IPS DF 4.7 (cell line): ENCODE measurements at regions not wholly inside any gene's neighbourhood (a gene's known extent, or its start where the extent isn't known, plus 50 kb on each side); places are given as distances from the start of the nearest gene placed in this dataset.

ENCODE experiments used
- DNase-seq: peaks from one replicate; pipeline ENCODE4 v3.0.0-alpha.2; 2013; ENCODE audit warnings: low spot score; ENCODE audit errors: extremely low read depth

- DNase-seq, result no peak
These were observed 199.5 kb upstream of the SALL3 start for GRCh38 chr18:78779996-78780718.

DNA sequence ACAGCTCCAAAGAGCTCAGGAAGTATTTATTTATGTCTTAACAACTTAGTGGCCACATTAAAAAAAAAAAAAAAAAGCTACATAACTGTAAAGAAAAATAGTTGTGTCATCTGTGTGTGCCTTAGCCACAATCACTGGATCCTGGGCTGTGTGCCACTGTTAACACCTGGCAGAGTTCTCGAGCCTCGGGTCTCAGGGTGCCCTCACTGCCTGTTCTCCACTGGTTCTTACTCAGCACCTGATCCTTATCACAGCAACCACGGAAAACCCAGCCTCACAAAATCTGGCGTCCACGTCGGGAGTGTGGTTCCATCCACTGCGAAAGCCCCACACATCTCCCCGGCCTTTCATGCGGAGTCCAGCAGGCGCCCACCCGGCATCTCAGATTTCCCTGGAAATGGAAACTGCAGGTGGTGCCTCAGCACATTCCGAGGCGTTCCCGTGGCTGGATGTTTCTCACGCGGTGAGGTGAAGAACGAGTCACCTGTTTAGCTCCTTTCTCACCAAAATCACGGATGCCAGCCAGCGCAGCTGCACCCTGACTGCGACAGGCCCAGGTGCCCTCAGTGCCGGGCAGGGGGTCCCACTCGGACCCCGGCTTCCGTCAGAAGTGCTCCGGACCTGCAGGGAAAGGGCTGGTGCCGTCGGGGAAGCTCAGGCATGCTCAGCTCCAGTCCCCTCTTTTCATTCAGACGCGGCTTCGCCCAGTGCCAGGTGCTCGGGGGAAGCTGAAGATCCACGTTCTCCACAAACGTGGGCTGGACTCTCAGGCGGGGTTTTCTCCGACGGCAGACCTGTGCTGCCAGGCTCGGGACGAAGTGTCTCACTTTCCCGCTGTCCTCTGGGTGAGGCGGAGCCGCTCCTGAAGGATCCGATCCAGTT lies 198.7 kb upstream of the SALL3 start:
- DNase-seq, result no peak

DNA sequence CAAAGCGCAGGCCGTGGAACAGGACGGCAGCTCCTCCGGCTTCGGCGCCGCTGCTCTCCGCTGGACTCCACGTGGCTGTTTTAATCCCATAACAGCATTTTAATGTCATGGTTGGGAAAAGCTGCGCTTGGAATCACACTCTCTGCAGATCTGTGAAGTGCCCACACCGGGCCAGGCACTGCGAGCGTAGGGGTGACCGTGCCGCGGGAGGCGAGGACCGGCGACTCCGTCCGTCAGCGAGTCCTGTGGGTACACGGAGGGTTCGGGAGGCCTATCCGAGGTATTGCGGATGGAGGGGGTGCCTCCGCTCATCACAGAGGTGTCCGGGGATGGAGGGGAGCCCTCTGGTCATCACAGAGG lies 198.0 kb upstream of the SALL3 start:
- DNase-seq, result no peak

- DNase-seq, result no peak
These were observed 196.6 kb upstream of the SALL3 start for GRCh38 chr18:78782951-78783563.

DNA sequence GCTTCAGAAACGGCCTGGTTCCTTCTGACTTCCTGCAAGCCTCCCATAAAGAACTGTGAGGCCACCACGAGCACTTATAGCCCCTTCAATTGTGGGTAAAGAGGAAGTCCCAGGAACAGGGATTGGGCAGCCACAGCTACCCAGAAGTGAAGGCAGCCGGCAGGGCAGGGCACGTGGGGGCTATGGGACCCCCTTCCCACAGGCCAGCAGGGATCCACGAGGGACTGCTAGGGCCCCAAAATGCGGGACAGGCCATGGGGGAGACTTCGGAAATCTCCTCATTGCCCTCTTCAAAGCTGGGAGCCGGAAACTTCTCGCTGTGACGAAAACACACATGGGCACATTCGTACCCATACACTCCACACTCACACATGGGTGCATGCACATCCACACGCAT lies 196.1 kb upstream of the SALL3 start:
- DNase-seq, result no peak

GRCh38 chr18:78784861-78785260 lies 194.8 kb upstream of the SALL3 start:
- no peak for DNase-seq

DNA sequence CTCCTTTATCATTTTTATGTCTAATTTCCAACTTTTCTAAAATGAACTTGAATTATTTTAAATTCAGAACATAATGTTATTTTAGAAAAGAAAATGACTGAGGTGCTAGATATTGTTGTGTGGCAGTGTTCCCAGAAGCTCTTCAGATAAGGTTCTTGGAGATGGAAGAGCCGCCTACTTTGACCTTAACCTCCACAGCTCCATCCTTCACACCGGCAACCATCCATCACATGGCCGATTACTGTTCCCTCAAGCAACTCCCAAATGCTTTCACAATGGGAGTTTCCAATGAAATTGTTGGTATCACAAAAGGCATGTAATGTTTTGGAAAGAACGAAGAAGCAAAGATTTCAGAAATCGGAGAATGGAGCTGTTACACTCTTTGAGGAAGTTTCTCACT lies 193.9 kb upstream of the SALL3 start:
- DNase-seq, result no peak

DNA sequence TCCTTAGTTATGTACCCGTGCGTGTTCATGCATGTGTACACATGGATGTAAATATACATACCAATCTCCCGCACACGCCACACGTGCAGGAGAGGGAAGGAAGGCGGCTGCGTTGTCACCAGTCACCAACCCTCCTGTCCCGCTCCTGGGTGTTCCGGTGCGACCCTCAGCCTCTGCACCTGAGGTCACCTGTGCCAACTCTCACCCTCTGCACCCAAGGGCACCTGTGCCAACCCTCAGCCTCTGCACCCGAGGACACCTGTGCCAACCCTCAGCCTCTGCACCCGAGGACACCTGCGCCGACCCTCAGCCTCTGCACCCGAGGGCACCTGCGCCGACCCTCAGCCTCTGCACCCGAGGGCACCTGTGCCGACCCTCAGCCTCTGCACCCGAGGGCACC lies 192.8 kb upstream of the SALL3 start:
- DNase-seq, result no peak

DNA sequence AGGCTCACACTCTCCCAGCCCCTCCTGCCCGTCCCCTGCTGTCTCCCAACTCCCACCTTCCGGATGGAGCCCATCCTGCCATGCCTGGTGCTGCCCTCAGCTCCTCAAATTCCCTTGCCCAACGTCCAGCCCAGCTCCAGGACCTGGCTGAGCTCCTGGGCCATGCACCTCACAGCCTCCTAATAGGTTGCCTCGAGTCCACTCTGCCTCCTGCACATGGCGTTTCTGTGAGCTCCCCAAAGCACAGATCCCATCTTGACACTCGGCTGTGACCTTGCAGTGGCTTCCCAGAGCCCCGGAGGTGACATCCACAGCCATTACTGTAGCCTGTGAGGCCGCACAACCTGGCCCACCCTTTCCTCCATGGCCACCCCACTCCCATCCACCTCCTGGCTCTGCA lies 191.9 kb upstream of the SALL3 start:
- DNase-seq, result no peak

GRCh38 chr18:78788161-78788560 lies 191.5 kb upstream of the SALL3 start:
- no peak for DNase-seq

DNA sequence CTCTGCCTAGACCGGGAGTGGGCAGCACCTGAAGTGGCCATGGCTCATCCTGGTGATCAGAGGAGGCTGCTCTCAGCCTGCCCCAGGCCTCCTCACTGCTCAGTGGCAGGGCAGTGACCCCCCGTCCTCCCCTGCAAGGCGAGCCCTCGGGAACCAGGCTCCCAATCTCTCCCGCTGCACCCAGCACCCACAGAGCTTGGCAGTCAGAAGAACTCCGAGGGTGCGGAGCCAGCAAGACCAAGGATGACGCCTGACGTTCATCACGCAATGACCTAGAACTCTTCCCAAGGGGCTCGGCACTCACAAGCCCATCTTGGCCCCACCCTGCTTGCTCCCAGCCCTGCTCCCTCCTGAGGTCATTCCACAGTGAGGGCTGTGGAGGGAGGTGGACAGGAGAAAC lies 189.8 kb upstream of the SALL3 start:
- DNase-seq, result no peak

- DNase-seq, result no peak
These were observed 189.1 kb upstream of the SALL3 start for GRCh38 chr18:78790511-78790910.

DNA sequence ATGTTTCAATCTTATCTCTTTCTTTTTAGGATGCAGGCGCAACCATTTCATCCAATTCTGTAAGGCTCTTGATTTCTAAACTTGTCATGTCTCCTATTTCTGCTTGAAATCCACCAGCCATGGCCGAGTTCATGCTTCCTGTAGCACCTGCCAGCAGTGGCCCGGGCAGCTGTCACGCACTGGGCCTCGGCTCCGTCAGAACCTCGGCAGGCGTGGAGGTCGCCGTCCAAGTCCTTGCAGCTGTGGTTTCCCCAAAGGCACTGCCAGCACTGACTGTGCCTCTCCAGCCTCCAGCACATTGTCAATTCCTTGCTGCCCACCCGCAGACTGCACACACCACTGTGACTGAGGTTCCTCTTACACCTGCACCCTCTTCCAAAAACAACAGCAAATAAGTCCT lies 188.7 kb upstream of the SALL3 start:
- DNase-seq, result no peak

DNA sequence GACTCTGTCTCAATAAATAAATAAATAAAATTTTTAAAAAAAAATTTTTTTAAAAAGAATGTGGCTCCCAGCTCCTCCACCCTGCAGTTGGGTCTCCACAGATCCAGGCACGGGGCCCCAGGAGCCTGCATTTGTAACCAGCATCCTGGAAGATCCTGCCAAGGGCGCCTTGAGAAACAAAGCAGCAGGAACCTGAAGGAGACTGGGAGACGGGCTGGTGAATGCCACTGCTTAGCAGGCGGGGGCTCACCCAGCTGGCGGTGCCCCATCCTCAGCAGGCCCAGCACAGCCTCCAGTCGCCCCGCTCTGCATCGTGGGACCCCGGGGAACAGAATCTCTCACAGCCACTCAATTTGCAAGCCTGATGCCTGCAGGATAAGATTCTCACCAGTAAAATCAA lies 187.5 kb upstream of the SALL3 start:
- DNase-seq, result no peak

DNA sequence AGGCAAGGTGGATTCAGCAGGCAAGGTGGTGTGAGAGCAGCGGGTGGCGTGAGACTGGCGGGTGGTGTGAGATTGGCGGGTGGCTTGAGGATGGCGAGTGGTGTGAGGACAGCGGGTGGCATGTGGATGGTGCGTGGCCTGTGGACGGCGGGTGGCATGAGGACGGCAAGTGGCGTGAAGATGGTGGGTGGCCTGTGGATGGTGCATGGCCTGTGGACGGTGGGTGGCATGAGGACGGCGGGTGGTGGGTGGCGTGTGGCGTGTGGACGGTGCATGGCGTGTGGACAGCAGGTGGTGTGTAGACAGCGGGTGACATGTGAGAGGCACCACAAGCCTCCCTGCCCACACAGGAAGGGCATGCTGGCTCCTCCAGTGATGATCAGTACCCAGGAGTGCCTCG lies 186.9 kb upstream of the SALL3 start:
- DNase-seq, result no peak

GRCh38 chr18:78793313-78794070 lies 186.1 kb upstream of the SALL3 start:
- no peak for DNase-seq

- DNase-seq, result no peak
These were observed 185.6 kb upstream of the SALL3 start for GRCh38 chr18:78794071-78794430.

- DNase-seq, result no peak
These were observed 182.7 kb upstream of the SALL3 start for GRCh38 chr18:78796693-78797455.

DNA sequence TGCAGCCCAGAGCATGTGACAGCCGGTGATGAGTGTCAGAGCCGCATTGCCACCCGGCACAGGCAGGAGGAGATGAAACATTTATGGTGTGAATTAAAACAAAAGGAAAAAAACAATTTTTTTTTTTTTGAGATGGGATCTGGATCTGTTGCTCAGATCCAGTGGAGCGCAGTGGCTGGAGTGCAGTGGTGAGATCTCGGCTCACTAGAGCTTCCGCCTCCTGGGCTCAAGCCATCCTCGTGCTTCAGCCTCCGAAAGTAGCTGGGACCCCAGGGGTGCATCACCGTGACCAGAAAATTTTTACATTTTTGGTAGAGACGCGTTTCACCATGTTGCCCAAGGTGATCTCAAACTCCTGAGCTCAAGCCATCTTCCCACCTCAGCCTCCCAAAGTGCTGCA lies 182.1 kb upstream of the SALL3 start:
- no peak for DNase-seq

DNA sequence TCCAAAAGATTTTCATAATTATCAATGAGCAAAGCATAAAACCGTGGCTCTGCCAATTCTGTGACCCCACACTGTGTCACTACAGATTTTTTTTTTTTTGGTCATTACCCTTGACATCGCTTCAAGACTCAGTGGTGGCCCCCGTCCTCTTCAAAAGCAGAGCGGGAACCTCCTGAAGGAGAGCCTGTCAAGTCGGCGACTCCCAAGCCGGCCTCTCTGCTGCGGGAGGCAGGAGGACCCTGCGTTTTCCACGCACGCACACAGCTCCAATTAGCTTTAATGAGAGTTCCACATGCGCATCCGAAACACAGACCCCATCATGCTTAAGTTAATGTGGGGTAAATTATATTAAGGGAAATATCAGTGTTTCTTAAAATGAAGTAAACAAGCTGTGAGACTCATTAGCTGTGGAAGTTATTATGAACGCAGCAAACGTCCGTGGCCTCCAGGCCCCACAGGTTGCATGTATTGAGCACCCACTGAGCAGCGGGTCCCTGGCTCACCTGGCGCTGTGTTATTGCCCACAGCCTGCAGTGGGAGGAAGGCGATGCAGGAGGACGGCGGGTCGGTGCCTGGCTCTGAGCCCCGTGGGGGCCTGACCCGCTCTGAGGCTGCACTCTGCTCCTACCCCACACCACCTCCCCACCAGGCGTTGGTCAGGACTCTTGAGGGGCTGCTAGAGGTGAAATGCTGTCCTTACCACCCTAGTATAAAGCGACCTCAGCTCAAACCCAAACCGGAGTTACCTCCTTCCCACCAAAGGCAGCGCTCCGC lies 181.0 kb upstream of the SALL3 start:
- DNase-seq, result no peak
